HG02884 (cell line): ENCODE measurements at regions not wholly inside any gene's neighbourhood (a gene's known extent, or its start where the extent isn't known, plus 50 kb on each side); places are given as distances from the start of the nearest gene placed in this dataset.

Source experiments
- ATAC-seq: cut with Tn5 transposase; IDR thresholded peaks from one replicate; pipeline ENCODE4 v1.9.1; 2021; ENCODE audit warnings: mild to moderate bottlenecking, moderate library complexity; ENCODE audit not compliant: unreplicated experiment

DNA sequence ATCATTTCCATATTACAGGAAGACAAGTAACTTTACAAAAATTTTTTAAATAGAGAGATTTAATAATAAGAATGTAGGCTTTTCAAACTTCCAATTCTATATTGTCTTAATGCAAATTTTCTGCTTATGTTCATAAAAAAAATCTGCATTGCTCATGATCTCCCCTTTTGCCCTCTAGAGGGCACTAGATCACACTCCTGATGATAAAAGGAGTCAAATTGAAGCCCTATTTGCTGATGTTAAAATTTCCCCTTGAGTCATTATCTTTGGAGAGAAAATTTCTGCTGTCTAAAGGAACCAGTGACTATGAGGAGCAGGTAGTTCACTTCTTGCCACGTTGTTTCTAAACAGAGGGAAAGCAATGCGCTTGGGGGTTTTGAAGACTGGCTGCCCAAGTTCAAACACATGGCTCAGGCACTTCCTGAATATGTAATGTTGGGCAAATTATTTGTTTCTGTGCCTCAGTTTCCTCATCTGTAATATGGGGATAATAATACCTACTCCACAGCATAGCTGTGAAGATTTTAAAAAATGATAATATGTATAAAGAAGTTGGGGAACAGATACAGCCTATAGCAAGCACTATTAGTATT is 874.2 kb downstream of the TFAP2A start:
- peak; percentile 60 for ATAC-seq

DNA sequence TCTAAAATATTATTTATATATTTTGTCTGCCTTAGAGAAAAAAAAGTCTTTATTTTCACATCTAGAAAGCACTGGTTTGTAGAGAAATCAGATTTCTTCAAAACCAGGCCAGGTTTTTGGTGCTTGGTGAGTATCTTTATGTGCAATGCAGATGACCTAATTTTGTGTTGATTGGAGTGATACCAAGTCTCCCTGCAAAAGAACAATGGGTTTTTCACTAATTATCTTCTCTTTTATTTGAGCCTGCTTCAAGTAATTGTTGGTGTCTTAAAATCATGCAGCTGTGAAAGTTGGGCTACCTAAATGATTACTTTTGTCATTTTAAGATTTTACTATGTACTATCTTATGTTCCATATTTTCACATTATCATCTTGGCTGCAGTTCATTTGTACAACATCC is 874.7 kb downstream of the TFAP2A start:
- ATAC-seq: no peak

DNA sequence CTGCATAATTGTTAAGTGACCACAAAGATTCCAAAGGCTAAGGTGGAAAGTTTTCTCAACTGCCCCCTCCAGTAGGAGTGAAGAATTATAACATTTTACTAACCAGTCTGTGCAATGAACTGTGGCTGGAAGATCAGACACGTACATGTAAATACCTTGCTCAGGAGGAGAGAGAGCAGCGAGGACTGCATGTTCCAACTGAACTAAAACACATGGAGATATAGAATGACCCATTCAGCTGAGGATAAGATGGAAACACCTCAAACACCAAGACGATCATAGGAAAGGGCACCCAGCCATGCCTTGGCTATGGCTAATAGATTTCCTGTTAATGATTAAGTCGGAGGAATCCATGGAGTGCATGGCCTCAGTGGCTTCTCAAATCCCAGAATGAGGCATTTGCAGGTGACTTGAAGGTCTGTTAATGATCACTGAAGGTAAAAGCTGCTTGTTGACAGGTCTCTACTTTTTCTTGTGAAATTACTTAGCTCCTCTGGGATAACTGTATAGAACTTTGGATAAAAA is 875.6 kb downstream of the TFAP2A start:
- ATAC-seq: no peak

DNA sequence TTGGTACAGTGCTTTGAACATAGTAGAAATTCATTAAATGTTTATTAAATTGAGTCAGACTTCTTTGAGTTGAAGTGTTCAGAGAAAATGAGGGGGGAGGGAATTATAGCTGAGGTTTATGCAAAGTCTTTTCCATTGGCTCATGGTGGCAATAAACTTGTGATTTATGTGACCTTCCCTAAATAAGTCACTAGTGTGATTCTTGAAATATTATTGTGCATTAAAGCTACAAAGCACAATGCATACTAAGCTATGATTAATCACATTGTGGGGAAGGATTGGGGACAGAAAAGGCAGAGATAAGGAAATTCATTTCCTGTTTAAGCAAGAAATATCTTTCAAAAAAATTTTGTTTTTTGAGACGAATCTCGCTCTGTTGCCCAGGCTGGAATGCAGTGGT is 877.5 kb downstream of the TFAP2A start:
- no peak for ATAC-seq

DNA sequence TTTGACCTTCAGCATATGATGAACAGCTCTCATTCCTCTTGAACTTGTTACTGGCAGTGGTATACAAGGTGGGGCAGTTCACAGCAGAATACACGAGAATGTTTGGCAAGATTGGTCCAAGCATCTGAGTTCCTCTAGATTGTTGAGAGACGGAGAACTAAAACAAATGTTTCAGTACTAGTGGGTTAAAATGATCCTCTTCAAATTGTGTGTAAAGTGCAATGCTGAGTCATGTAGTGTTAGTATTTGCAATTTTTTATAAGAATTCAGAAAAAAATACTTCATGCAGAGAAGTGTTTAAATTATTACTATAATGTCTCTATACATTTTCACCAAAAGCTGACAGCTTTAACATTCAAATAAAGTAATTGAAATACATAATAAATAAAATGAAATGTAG is 879.8 kb downstream of the TFAP2A start:
- ATAC-seq: no peak

DNA sequence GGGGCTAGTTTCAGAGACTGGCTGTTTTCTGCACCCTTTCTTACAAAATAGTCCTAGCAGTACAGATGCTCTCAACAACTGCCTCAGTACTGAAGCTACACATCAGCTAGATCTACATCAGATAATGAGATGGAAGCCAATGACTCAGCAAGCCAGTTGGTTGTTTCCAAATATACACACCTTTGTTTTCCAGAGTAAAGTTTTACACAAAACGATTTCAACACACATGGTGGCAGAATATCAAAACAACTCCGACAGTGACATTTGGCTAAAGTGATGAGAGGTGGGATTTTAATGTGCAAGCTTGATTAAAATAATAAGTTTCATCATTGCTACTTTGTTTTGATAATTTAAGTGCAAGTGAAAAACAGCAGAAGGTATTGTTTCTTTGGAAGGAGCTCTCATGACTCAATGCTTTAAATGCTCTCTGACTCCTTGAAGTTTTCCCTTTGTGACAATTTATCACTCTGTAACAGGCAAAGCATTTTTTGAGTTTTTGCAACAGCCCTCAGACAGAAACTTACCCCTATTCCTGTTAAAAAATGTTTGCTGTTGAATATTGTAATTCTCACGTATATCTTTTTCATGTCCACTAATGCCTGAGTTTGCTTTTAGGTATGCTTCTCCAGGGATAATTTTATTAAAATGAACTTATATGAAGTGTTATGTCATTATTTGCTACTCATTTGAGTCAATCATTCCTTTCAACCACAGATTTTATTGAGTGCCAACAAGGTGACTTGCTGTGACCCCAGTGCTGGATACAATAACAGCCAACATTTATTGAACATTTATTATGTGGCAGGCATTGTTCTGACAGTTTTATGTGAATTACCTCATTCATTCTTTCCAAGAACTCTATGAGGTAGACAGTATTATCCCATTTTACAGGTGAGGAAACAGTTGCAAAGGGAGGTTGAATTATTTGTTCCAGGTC is 882.0 kb downstream of the TFAP2A start:
- no peak for ATAC-seq

DNA sequence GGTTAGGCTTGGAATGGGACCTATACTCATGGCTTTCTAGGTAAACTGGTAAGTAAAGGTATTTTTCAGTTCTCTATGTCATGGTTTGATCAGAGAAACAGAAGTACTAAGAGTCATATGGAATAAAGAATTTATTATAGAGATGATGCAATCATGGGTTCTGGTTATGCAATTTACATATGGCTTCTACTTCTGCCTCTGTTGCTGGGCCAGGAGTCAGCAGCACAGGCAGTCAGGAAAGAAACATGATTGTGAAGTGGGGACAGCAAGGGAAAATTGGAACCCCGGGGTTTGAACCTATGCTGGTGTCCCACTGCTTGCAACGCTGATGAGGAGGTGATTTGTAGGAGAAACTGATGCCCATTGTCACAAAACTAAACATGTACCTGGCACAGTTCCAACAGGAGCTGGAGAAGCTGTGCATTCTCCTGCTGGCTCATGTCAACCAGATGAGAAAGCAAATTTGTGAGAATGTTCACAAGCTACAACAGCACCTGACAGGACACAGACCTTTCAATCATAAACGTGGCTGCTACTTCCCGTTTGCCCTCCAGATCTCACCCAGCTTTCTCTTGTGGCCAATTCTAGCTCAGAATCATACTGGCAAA is 887.1 kb downstream of the TFAP2A start:
- ATAC-seq: no peak

DNA sequence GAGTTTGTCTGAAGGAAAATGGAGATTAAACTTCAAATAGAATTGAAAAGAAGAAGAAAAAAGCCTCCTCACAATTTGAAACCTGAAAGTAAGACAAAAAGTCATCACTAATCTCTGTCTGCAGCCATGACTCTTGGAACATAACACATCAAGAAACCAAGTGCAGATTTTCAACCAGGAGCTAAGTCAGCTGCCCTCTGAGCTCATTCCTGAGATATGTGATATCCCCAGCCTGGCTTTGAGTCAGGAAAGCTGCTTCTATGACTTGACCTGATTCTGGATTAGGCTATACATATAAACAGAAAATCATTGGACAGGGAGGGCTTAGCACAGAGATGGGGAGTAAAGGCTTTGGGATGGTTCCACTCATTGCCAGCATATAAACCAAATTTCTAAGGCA is 891.4 kb downstream of the TFAP2A start:
- no peak for ATAC-seq

DNA sequence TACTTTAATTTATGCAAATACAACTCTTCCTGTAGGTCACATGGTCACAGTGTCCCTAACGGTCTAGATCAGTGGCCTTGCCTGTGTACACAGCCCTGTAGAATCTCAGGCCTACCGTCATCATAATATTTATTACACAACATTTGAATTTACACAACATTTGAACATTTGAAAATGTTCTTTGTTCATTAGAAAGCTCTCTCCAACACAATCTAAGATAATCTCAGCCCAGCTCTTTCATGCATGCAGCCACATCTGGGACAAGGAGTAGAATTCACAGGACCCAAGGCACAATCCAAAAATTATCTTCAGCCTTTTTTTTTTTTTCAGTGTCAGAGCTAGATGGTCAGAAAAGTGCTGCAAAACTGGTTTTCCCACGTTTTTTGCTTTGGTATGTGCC is 892.8 kb downstream of the TFAP2A start:
- no peak for ATAC-seq

DNA sequence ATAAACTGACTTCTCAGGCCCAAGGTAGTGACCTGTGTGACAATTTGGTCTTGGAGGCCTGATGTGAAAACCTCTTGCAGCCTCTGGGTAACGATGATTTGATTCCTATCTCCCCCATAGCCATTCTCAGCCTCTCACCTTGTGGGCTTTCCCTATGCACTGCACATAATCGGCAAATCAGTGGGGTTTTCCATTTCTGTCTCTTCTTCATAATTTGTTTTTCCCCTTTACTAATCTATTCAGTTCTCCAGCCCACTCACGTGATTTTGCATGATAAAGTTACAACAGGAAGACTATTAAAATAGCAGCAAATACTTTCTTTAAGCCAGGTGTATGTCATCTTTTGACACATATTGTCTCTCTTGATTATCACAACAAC is 893.7 kb downstream of the TFAP2A start:
- peak; percentile 50 for ATAC-seq

DNA sequence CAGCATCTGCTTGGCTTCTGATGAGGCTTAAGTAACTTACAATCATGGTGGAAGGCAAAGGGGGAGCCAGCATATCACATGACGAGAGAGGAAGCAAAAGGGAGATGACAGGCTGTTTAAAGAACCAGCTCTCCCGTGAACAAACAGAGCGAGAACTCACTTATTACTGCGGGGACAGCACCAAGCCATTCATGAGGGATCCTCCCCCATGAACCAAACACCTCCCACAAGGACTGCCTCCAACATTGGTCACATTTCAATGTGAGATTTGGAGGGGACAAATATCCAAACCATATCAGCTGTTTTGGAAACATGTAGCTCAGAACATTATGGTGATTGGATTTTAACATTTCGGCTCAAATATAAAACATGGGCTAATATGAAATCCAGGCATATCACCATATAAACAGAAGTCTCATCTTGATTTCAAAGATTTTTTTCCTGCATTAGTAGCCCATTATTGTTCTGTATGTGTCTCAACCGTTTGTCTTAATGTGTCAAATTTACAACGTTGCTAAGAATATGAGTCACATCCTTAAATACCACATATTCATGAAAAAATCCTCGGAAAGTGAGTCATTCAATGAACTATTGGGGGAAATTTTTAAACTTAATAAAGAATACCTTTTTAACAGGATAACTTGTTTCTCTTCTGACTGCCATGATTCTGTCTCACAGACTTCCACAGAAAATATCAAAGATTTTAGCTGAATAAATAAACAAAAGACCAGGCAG is 894.3 kb downstream of the TFAP2A start:
- ATAC-seq: peak; percentile 57

DNA sequence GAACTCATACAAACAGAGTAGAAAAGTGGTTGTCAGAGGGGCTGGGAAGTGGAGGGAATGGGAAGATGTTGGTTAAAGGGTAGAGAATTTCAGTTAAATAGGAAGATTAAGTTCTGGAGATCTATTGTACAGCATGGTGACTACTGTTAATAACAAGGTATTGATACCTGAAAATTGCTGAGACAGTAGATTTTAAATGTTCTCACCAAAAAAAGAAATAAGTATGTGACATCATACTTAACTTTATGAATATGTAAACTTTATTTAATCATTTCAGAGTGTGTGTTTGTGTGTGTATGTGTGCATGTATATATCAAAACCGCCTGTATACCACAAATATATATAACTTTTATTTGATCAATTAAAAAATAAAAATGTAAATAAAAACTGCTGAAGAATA is 896.4 kb downstream of the TFAP2A start:
- ATAC-seq: no peak

DNA sequence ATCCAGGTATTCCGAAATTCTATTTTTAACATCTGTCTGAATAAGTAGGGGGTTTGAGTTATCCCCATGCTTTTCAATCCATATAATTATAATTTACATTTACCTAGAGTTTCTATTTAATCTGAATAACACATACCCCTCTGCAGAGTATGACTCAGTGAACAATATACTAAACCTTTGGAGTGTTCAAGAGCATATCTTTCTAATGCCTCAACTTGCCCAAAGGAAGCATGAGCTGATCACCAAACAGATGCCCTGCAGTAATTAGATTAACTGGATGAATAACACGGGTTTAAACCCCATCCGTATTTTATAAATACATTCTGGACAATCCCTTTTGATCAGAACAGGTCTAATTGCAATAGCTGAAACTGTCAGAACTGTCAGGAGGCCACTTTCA is 897.1 kb downstream of the TFAP2A start:
- ATAC-seq: no peak

DNA sequence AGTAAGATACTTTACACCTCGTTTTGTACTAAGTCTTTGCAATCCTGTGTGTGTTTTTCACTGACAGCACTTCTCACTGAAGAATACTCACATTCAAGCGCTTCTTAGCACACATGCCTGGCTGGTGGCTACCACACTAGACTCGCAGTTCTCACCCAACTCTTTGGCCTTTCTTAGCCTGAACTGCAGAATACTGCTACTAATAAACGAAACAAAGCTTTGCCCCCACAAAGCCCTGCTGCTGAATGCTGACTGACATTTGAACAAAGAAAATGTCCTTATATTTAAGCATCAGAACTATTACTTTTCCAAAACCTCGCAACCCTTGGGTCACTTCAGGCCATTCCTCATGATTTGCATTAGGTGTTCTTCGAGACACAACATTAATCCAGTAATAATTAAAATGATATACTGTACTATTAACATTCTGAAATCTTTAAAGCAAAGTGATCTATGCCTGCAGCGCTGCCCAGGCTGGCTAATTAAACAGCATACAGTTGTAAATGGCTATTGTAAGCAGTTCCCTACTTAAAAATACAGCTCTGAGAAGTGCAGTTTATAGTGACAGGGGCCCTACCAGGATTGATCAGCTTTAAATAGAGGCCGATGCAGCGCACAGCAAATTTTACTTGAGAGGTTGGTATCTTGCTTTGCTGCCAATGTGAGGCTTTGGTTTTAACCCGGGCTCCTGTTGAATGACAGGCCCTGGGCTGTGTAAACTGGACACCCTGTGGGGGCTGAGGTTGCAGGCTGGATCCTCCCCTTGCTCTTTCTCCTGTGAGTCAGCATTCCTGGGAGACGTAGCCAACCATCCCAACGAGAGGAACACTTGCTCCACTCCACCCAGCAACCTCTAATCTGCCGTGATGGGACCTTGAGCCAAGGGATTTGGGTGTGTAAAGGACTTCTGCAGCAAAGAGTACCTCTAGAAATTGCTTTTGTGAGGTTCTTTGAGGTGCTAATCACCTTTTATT is 899.0 kb downstream of the TFAP2A start:
- ATAC-seq: no peak

DNA sequence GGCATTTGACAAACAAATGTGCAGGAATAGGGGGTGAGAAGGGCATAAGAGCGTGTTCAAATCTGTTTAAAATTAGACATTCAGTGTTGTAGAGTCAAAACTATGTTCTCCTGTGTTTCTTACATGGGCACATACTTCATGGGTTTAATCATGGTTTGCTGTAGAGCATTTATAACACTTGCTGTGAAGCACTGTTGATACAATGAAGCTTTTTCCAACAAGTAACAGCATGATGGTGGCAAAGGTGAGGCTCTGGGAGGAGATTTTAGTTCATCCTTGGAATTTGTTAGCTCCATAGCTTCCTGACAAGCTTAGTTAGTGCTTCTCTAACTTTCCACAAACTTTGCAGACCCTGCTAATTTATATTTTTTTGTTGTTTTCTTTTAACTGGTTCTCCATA is 900.7 kb downstream of the TFAP2A start:
- ATAC-seq: no peak

DNA sequence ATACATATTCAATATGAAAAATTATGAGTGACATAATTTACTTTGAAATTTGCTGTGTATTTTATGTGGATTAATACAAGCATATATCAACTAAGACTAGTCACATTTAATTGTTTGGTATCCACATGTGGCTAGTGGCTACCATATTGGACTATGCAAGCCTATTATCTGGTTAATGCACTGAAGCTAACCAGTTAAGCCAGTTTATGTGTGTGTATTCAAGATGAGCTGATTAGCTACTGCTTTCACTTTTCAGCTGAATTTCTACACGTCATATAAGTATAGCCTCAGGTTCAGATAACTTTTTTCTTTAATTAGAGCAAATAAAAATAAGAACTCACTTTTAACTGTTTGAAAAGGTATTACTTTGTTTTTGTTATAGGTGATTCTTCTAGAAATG is 903.7 kb downstream of the TFAP2A start:
- ATAC-seq: no peak

DNA sequence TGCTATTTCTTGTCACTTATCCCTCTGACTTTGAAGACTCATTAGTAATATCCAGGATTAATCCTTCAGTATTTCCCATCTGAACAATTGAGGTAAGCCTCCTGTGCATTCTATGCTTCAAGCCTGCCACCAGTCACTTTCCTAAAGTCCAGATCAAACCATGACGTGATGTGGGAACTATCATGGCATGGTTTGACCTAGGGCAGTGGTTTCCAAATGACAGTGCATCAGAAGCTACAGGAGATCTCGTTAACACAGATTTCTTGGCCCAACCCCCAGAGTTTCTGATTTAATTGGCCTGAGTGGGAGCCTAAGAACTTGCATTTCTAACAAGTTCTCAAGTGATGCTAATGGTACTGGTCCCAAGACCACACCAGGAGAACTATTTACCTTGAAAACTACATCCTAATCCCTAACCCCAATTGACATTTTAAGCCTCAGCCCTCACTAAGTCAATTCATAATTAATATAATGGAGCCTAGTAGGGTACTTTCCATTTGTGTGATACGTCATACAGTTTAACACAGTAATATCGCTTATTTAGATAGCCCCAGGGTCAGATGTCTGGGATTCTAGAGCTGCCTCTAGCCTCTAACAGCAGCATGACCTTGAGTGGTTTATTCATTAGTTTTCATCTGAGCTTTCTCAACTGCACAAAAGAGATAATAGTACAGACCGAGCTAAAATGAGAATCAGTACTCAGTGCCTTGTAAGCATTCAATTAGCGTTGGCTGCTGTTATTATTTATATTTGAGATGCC is 907.6 kb downstream of the TFAP2A start:
- no peak for ATAC-seq

DNA sequence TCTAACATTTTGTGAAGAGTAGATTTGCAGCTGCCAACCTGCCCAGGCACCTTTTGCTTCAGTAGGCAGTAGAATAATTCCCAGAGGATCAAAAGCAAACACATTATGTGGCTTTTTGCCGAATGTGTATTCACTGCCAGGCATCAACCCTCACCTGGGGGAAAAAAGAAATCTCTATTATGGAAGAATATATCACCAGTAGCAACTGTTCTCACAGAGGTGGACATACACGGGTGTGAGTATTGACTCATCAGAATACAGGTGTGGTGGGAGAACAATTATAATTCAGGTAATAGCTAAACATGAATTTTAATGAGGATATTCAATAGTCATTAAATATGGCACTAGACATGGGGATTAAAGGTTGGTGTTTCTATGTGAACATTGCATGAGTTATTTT is 910.7 kb downstream of the TFAP2A start:
- no peak for ATAC-seq

DNA sequence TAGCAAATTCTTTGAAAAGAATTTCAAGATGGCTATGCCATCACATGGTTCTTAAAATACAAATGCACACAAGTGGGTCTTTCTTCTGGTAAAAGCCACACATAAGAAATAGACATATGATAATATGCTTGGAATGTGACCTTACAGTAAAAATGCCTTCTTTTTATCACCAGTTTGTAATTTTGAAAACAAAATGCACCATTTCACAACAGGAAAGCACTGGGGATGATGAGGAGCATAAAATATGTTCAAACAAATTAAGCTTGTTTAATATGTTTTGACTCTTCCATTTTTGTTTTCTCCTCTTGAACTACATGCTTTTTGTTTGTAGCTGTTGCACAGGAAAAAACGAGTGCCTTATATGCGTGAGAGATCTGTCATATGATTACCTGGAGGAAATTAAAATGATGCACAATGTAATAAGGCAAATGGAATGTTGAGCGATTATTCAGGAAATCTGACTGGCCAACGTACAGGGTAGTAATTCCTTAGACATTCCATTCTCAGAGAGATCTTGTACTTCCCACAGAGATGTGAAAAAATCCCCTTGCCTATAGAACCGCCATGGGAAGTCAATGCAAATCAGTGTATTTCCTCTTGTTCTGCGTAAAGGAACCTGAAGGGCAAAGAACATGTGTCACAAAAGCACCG is 911.6 kb downstream of the TFAP2A start:
- no peak for ATAC-seq
